Thyroid gland (tissue), 4 donors: ENCODE measurements at regions not wholly inside any gene's neighbourhood (a gene's known extent, or its start where the extent isn't known, plus 50 kb on each side); places are given as distances from the start of the nearest gene placed in this dataset.

Experiments
- CTCF ChIP-seq, 6 experiments: fragments of 200-600 bp in 3 of 6; fragments of 450-650 bp in 3 of 6; sonication (generic) in 3 of 6; IDR thresholded peaks; one replicate each; pipeline ENCODE4 v1.5.1; 2016 to 2019; ENCODE audit warnings: antibody characterized with exemption in 6 of 6, mild to moderate bottlenecking in 2 of 6, inconsistent platforms in 1 of 6, moderate library complexity in 1 of 6
- POLR2A ChIP-seq, 2 donors: fragments of 450-650 bp; IDR thresholded peaks; one replicate each; pipeline ENCODE4 v1.6.1; 2017; ENCODE audit warnings: antibody characterized with exemption in 2 of 2, mild to moderate bottlenecking in 2 of 2, moderate library complexity in 1 of 2

GRCh38 chr21:28818663-28819278, 173.9 kb downstream of the LTN1 start:
- TF ChIP-seq POLR2A (IDR thresholded peaks at IDR 0.05) (no peak), CTCF (IDR thresholded peaks at IDR 0.05) (no peak)
